SHP77 treated with DMSO at 0.1 percent for 48 hours (cell line): ENCODE measurements at regions not wholly inside any gene's neighbourhood (a gene's known extent, or its start where the extent isn't known, plus 50 kb on each side); places are given as distances from the start of the nearest gene placed in this dataset.

ENCODE experiments used
- DNase-seq: peaks from one replicate; lab custom pipeline; 2025; lab: John Stamatoyannopoulos, UW

DNA sequence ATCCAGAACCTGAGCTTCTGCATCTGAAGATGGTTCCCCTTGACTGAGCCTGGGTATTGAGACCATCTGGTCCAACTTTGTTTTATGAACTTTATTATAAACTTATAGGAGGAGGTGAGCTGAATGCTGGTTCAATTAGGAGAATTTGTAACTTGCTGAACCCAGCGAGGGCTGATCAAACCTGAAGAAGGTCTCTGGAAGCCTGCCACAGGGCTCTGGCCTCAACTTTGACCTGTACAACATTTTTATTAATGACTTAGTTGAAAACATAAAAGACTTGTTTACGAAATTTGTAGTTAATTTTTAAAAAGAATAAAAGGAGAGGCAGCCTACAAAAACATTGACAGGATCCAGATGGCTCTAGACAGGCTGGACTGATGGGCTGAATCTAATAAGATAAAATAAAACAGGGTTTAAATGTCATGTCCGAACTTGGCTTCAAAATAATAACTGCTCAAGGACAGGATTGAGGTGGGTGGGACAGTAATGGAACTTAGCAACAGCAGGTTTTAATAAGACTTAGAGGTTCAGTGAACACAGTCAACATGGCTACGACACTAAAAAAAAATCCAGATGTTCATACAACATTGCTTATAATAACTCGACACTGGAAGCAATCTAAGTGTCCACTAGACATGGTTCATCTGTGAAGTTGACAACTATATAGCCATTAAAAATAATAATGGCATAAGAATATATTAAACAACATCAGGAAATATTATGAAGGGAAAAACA is 53.4 kb upstream of the GJB5 start:
- no peak for DNase-seq
